HG02938 (cell line): ENCODE measurements at regions not wholly inside any gene's neighbourhood (a gene's known extent, or its start where the extent isn't known, plus 50 kb on each side); places are given as distances from the start of the nearest gene placed in this dataset.

Experiments
- ATAC-seq: cut with Tn5 transposase; IDR thresholded peaks from one replicate; pipeline ENCODE4 v1.9.1; 2021; ENCODE audit warnings: mild to moderate bottlenecking, moderate library complexity; ENCODE audit not compliant: unreplicated experiment

DNA sequence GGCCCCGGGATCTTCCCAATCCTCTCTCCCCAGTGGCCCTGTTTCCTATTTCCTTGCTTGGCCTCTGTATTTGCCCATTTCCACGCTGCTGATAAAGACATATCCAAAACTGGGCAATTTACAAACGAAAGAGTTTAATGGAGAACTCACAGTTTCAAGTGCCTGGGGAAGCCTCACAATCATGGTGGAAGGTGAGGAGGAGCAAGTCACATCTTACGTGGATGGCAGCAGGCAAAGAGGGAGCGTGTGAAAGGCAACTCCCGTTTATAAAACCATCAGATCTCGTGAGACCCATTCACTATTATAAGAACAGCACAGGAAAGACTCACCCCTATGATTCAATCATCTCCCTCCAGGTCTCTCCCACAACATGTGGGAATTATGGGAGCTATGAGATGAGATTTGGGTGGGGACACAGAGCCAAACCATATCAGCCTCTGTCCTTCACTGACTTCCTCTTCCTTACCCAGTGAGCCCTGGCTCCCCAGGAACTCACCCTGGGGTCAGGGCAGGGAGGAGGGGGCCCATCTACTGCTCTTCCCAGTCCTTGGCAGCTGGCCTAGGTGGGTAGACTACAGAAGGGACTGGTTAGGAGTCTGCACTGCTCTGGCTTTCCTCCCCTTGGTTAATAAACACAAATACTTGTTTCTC lies 105.8 kb upstream of the MYCN start:
- no peak for ATAC-seq

GRCh38 chr2:15835991-15836688 lies 104.2 kb upstream of the MYCN start:
- no peak for ATAC-seq

DNA sequence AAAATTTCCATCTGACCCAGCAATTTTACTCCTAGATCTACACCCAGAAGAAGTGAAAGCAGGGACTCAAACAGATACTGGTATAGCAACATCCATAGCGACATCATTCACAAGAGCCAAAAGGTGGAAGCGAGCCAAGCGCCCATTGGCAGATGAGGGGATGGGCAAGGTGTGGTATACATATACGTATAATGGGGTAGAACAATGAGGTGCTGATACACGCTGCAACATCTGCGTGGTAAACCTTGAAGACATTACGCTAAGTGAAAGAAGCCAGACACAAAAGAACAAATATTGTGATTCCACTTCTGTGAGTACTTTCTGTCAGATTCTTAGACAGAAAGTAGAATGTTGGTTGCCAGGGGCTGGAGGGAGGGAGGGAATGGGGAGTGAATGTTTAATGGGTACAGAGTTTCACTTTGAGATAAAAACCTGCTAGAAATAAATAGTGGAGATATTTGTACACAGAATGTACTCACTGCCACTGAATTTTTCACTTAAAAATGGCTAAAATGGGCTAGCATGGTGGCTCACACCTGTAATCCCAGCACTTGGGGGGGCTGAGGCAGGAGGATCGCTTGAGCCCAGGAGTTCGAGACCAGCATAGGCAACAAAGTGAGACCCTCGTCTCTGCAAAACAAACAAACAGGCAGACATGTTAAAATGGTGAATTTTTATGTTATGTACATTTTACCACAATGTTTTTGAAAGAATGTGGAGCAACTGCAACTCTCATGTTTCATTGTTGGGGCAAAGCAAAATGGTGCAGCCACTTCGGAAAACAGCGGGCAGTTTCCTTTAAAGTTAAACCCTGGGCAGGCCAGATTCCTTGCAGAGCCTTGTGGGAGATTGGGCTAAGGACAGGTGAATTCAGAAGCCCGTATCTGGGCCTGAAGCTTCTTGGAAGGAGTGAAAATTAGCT lies 103.4 kb upstream of the MYCN start:
- no peak for ATAC-seq

DNA sequence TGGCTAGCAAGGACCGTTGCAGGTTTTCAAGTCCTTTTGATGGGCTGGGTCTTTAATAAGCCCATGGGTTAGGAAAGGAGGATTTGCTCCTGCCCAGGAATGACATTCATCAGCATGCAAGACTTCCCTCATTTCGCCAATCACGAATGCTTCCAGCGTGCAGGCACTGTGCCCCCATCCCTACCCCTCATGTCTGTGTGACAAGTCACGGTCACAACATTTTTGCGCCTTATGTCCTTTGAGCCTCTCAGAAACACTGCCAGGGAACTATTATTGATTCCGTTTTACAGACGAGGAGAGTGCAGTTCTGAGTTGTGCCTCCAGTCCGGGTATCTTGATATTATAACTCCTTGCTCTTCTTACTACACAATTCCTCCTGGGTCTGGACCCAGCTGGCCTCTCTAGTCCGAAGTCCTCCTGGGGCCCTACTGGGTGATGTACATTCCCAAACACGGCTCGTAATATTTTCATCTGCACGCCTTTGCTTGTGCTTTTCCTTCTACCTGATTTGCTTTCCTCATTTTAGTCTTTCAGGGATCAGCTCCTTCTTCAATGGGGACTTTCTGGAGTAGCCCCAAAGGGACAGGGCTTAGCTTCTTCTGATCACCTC lies 101.8 kb upstream of the MYCN start:
- no peak for ATAC-seq

DNA sequence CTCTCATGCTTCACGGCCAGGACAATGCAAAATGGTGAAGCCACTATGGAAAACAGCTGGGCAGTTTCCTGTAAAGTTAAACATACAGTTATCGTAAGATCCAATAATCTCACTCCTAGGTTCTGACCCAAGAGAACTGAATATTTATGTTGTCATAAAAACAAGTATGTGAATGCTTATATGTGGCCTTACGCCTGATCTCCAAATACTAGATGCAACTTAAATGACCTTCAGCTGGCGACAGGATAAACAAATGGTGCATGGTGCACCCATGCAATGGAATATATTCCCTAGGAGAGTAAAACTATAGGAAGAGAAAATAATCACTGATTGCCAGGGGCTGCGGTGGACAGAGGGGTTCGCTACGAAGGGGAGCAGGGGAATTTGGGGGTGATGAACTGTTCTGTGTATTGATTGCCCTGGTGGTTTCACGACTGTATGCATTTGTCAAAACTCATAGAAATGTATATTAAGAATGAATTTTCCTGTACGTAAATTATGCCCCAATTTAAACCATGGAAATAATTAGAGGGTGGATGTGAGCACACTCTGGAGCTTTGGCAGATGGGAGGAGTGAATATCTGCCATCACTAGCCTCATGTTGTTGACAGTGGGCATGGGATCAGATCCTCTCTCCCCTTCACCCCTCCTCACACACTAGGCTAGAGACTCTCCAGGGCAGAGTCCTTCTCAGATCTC lies 100.8 kb upstream of the MYCN start:
- ATAC-seq, result no peak

GRCh38 chr2:15840148-15840547 lies 100.2 kb upstream of the MYCN start:
- no peak for ATAC-seq

- ATAC-seq, result no peak
These were observed 99.4 kb upstream of the MYCN start for GRCh38 chr2:15840969-15841368.

GRCh38 chr2:15841776-15842560 lies 98.4 kb upstream of the MYCN start:
- ATAC-seq, result no peak

- ATAC-seq, result no peak
These were observed 97.3 kb upstream of the MYCN start for GRCh38 chr2:15842758-15843666.

DNA sequence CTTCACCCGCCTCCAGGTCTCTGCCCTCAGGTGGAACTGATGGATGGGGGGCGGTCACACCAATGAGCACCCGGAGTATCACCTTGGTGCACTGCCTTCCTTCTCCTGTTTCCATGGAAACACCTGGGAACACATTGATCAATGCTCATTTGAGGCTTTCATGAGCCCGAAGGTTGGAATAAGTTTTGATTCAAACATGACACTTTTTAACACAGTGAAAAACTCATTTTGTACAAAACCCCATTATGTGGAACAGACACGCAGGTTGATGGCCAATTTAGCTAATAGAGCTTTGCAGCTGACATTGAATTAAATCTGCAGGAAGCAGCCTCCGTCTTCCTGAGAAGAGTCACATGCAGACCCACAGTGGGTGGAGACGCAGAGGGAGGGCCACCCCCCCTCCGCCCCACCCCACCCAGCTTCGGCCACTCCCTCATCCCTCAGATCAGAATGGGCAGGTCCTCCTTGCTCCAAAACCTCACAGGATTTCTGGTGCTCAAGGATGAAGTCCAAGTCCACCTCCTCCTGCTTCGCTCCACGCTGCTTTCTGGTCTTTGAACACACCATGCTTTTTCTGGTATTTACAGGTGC lies 96.0 kb upstream of the MYCN start:
- no peak for ATAC-seq

DNA sequence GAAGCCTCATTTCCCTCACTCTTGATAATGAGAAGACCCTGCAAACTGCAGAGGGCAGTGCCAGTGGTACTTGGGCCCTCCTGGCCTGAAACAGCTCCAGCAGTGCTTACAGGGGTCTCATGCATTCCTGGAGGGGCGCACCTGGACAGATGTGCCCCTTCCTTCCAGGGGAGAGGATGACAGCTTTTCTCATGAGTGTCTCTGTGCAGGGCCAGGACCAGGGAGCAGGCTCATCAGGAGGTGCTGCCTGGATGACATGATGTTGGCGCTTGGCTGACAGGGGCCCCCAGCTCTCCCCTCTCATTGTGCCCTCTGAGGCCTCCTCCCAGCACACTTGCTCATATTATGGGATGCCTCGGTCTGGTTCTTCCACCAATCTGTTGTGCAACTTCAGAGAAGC lies 95.1 kb upstream of the MYCN start:
- ATAC-seq, result no peak

DNA sequence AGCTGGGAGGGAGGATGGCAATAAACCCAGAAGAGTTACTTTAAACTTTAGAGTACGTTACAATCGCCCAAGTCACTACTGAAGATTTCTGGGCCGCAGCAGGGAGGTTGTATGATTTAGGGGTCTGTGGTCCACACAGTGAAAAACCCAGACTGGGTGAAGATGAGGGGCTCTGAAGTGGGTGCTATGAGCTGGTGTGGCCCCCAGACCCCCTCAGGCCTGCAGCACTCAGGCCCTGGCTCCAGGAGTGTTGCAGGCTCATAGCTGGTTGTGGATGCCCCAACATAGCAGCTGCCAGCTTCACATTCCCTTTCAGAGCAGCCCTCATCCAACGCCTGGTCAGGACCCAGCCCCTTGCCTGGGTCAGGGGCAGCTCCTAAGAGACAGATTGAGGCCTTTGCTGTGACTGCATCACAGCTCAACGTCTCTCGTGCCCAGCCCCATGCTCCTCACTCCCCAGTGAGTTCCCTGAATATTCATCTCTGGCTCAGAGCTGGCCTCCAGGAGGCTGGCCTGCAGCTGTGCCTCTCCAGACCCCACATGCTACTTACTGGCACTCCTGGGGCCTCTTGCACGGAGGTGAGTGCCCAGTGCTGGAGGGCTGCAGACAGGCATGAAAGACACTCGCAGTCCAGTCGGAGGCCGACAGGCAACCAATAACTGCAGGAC lies 94.5 kb upstream of the MYCN start:
- ATAC-seq, result no peak

DNA sequence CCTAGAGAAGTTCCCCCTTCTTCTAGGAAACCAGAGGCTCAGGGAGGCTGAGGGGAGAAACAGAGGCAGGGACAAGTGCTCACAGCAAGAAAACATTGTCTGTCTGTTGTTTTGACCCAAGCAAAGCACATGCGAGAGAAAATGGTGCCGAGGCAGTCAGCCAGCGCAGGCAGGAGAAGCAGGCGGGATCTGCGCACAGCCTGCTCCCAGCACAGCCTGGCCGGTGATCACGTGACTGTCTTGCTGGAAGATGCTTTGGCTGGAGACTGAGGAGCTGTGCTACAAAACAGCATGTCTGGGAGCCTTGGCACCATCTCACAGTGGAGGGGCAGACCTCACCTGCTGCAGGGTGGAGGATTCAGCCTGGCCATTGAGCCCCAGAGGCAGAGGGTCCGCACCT lies 93.7 kb upstream of the MYCN start:
- no peak for ATAC-seq

- ATAC-seq, result no peak
These were observed 89.8 kb upstream of the MYCN start for GRCh38 chr2:15850534-15850933.

DNA sequence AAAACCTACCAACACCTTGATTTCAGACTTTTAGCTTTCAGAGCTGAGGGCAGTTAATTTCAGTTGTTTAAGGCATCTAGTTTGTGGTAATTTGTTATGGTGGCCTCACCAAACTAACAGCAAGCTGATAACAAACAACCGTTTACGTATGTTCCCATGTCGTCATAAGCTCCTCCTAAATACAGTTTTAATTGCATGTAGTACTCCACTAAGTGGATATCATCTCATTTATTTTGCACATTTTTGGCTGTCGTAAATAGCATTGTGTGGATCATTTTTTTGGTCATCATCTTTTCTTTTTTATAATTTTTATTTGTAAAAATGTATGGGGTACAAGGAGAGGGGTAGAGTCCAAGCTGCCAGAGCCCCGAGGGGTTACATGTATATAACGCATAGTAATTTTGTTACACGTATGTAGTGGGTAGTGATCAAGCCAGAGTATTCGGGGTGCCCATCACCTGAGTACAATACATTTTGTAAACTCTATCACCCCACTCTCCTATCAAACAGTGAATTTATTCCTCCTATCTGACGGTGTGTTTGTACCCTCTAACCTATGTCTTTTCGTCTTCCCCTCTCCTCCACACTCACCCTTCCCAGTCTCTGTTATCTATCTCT lies 89.2 kb upstream of the MYCN start:
- ATAC-seq, result no peak

DNA sequence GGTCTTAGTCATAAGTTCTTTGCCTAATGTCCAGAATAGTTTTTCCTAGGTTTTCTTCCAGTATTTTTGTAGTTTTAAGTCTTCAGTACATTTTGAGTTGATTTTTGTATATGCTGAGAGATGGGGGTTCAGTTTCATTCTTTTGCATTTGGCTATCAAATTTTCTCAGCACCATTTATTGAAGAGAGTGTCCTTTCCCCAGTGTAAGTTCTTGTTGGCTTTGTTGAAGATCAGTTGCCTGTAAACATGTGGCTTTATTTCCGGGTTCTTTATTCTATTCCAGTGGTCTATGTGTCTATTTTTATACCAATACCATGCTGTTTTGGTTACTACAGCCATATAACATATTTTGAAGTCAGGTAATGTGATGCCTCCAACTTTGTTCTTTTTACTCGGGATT lies 87.5 kb upstream of the MYCN start:
- ATAC-seq, result no peak

GRCh38 chr2:15853903-15854302 lies 86.4 kb upstream of the MYCN start:
- no peak for ATAC-seq
